Naive thymus-derived CD4-positive, alpha-beta T cell (primary cell): ENCODE measurements at regions not wholly inside any gene's neighbourhood (a gene's known extent, or its start where the extent isn't known, plus 50 kb on each side); places are given as distances from the start of the nearest gene placed in this dataset.

Source experiments
- ATAC-seq: fragments of 150-1000 bp; cut with Tn5 transposase; 2 replicates; pipeline ENCODE4 v1.10.0; 2021; ENCODE audit warnings: mild to moderate bottlenecking, moderate library complexity
- CTCF ChIA-PET: fragments of 350-600 bp; sonication (Branson Sonifier 250); formaldehyde crosslinking; loops from one replicate; lab custom pipeline; 2021; ENCODE audit warnings: antibody characterized with exemption; lab: Charles Lee
- POLR2A ChIA-PET: fragments of 350-600 bp; sonication (Branson Sonifier 250); formaldehyde crosslinking; loops from one replicate; lab custom pipeline; 2021; ENCODE audit warnings: antibody characterized with exemption, inconsistent platforms; lab: Charles Lee
- DNase-seq, 9 donors: peaks; one replicate each; pipeline versions ENCODE4 v3.0.0 to v3.0.0-alpha.2; 2020 to 2022; ENCODE audit warnings: mixed read lengths in 1 of 9
- H3K27ac ChIP-seq: one replicate; pipeline ENCODE4 v1.7.0; 2013; ENCODE audit warnings: mild to moderate bottlenecking, low read depth, low read length, moderate library complexity
- H3K27me3 ChIP-seq, 2 donors: one replicate each; pipeline ENCODE4 v1.7.0; 2013; ENCODE audit warnings: low read length in 2 of 2, mild to moderate bottlenecking in 2 of 2, moderate library complexity in 2 of 2; ENCODE audit not compliant: control insufficient read depth in 2 of 2, insufficient read depth in 2 of 2
- H3K36me3 ChIP-seq, 3 experiments: 1 replicate in 2 of 3; 2 replicates in 1 of 3; pipeline ENCODE4 v1.7.0; 2013; ENCODE audit warnings: low read length in 3 of 3, mild to moderate bottlenecking in 3 of 3, moderate library complexity in 1 of 3; ENCODE audit not compliant: insufficient read depth in 3 of 3, control insufficient read depth in 2 of 3
- H3K4me1 ChIP-seq, 2 donors: one replicate each; pipeline ENCODE4 v1.7.0; 2013; ENCODE audit warnings: low read length in 2 of 2, mild to moderate bottlenecking in 2 of 2, moderate library complexity in 1 of 2; ENCODE audit not compliant: control insufficient read depth in 2 of 2, insufficient read depth in 2 of 2
- H3K4me3 ChIP-seq: 2 replicates; pipeline ENCODE4 v1.7.0; 2013; ENCODE audit warnings: mild to moderate bottlenecking, low read length
- H3K9me3 ChIP-seq, 3 experiments: 1 replicate in 2 of 3; 2 replicates in 1 of 3; pipeline ENCODE4 v1.7.0; 2013; ENCODE audit warnings: low read length in 3 of 3; ENCODE audit not compliant: control insufficient read depth in 2 of 3
- H3K27ac Mint-ChIP-seq, 9 donors: one replicate each; pipeline ENCODE4 v1.8.0; 2020 to 2022; ENCODE audit warnings: mixed read lengths in 9 of 9, mild to moderate bottlenecking in 8 of 9, moderate library complexity in 5 of 9, inconsistent platforms in 2 of 9
- H3K27me3 Mint-ChIP-seq, 5 donors: one replicate each; pipeline ENCODE4 v1.8.0; 2021 to 2022; ENCODE audit warnings: mixed read lengths in 5 of 5, mild to moderate bottlenecking in 1 of 5
- H3K36me3 Mint-ChIP-seq, 5 donors: one replicate each; pipeline ENCODE4 v1.8.0; 2020 to 2022; ENCODE audit warnings: mixed read lengths in 5 of 5, mild to moderate bottlenecking in 3 of 5, inconsistent platforms in 1 of 5
- H3K4me1 Mint-ChIP-seq, 7 donors: one replicate each; pipeline ENCODE4 v1.8.0; 2020 to 2022; ENCODE audit warnings: mixed read lengths in 7 of 7, mild to moderate bottlenecking in 3 of 7, inconsistent platforms in 1 of 7
- H3K4me3 Mint-ChIP-seq, 10 donors: one replicate each; pipeline ENCODE4 v1.8.0; 2020 to 2022; ENCODE audit warnings: mild to moderate bottlenecking in 10 of 10, mixed read lengths in 10 of 10, moderate library complexity in 6 of 10, inconsistent platforms in 2 of 10
- H3K9me3 Mint-ChIP-seq, 11 donors: one replicate each; pipeline ENCODE4 v1.8.0; 2020 to 2022; ENCODE audit warnings: mixed read lengths in 11 of 11, mild to moderate bottlenecking in 4 of 11, inconsistent platforms in 1 of 11, moderate library complexity in 1 of 11
- intact Hi-C, 2 donors: fragments of 100-400 bp; cut with micrococcal nuclease; formaldehyde crosslinking; loops; one replicate each; pipeline ENCODE4 v1.15.1; 2023

GRCh38 chr4:141802333-141802732 is 165.9 kb downstream of the IL15 start:
- Histone ChIP-seq H3K36me3 (no peaks in the 10 kb centered on the region), H3K9me3 (no peaks in the 10 kb centered on the region), H3K4me1 (no peaks in the 10 kb centered on the region), H3K4me3 (no peak overlapping the region), H3K27ac (no peak overlapping the region), H3K27me3 (no peaks in the 10 kb centered on the region)
- POLR2A ChIA-PET, result no interaction called here
- Mint-ChIP-seq H3K4me3 (no peak overlapping the region), H3K27me3 (peaks cover 3 to 15% (median 13%) of the 10 kb centered on the region in 5 donors), H3K9me3 (no peaks in the 10 kb centered on the region), H3K27ac (no peak overlapping the region), H3K36me3 (no peaks in the 10 kb centered on the region), H3K4me1 (no peaks in the 10 kb centered on the region)
- no peak for ATAC-seq
- intact Hi-C loops, result no loop called here
- CTCF ChIA-PET, result no interaction called here
- DNase-seq, result no peak

- intact Hi-C loops, result no loop called here
- Mint-ChIP-seq H3K9me3 (no peaks in the 10 kb centered on the region), H3K27ac (no peak overlapping the region), H3K4me3 (no peak overlapping the region), H3K4me1 (no peaks in the 10 kb centered on the region), H3K27me3 (peaks cover 3 to 14% (median 7%) of the 10 kb centered on the region in 5 donors), H3K36me3 (no peaks in the 10 kb centered on the region)
- no peak overlapping the region for H3K4me3 ChIP-seq
- ChIA-PET CTCF (no interaction called here), POLR2A (no interaction called here)
- no peaks in the 10 kb centered on the region for H3K27me3 ChIP-seq
- no peak overlapping the region for H3K27ac ChIP-seq
- DNase-seq, result no peak
- H3K36me3 ChIP-seq, result no peaks in the 10 kb centered on the region
- ATAC-seq, result no peak
- no peaks in the 10 kb centered on the region for H3K9me3 ChIP-seq
- H3K4me1 ChIP-seq, result no peaks in the 10 kb centered on the region
Observed at GRCh38 chr4:141804836-141805235, 168.5 kb downstream of the IL15 start.

- Mint-ChIP-seq H3K27me3 (peaks cover 0 to 18% (median 3%) of the 10 kb centered on the region in 5 donors), H3K4me3 (no peak overlapping the region), H3K4me1 (no peaks in the 10 kb centered on the region), H3K27ac (no peak overlapping the region), H3K9me3 (no peaks in the 10 kb centered on the region), H3K36me3 (no peaks in the 10 kb centered on the region)
- H3K4me3 ChIP-seq, result no peak overlapping the region
- POLR2A ChIA-PET, result no interaction called here
- intact Hi-C loops, result no loop called here
- no peaks in the 10 kb centered on the region for H3K36me3 ChIP-seq
- H3K9me3 ChIP-seq, result no peaks in the 10 kb centered on the region
- H3K27me3 ChIP-seq, result no peaks in the 10 kb centered on the region
- H3K27ac ChIP-seq, result no peak overlapping the region
- CTCF ChIA-PET, result interaction anchor here (0.6 kb wide), 1 partner anchor 58 kb away, joined by 3 read pairs; no protein-coding TSS in a partner anchor
- DNase-seq, result no peak
- no peak for ATAC-seq
- H3K4me1 ChIP-seq, result no peaks in the 10 kb centered on the region
Observed at GRCh38 chr4:141807103-141807891, 170.9 kb downstream of the IL15 start.

- ATAC-seq (no peak), DNase-seq (no peak)
- no peaks in the 10 kb centered on the region for H3K36me3 ChIP-seq
Observed at GRCh38 chr4:141810038-141810711, 173.8 kb downstream of the IL15 start.

GRCh38 chr4:141810712-141811375 is 174.5 kb downstream of the IL15 start:
- Histone ChIP-seq H3K36me3 (no peaks in the 10 kb centered on the region), H3K27ac (no peak overlapping the region), H3K4me3 (no peak overlapping the region), H3K4me1 (no peaks in the 10 kb centered on the region), H3K9me3 (no peaks in the 10 kb centered on the region), H3K27me3 (no peaks in the 10 kb centered on the region)
- intact Hi-C loops, result loop anchor here in 1 of 2 donors (10.0 kb wide), 1 partner anchor 506 kb away; no protein-coding TSS in a partner anchor
- DNase-seq (no peak), ATAC-seq (no peak)
- CTCF ChIA-PET, result no interaction called here
- Mint-ChIP-seq H3K4me3 (no peak overlapping the region), H3K27ac (no peak overlapping the region), H3K36me3 (no peaks in the 10 kb centered on the region), H3K9me3 (no peaks in the 10 kb centered on the region), H3K27me3 (peaks cover 0 to 18% (median 0%) of the 10 kb centered on the region in 5 donors), H3K4me1 (no peaks in the 10 kb centered on the region)
- POLR2A ChIA-PET, result no interaction called here

More at GRCh38 chr4:141810038-141810711, 173.8 kb downstream of the IL15 start:
- Histone ChIP-seq H3K4me1 (no peaks in the 10 kb centered on the region), H3K27me3 (no peaks in the 10 kb centered on the region), H3K4me3 (no peak overlapping the region), H3K27ac (no peak overlapping the region), H3K9me3 (no peaks in the 10 kb centered on the region)
- Mint-ChIP-seq H3K27me3 (peaks cover 0 to 18% (median 0%) of the 10 kb centered on the region in 5 donors), H3K4me3 (no peak overlapping the region), H3K27ac (no peak overlapping the region), H3K4me1 (no peaks in the 10 kb centered on the region), H3K9me3 (no peaks in the 10 kb centered on the region), H3K36me3 (no peaks in the 10 kb centered on the region)
- ChIA-PET CTCF (no interaction called here), POLR2A (no interaction called here)
- intact Hi-C loops, result loop anchor here in 1 of 2 donors (10.0 kb wide), 1 partner anchor 505 kb away; no protein-coding TSS in a partner anchor

GRCh38 chr4:141812158-141812557 is 175.8 kb downstream of the IL15 start:
- no peaks in the 10 kb centered on the region for H3K36me3 Mint-ChIP-seq
- no peak overlapping the region for H3K4me3 ChIP-seq

More at GRCh38 chr4:141812158-141812557, 175.8 kb downstream of the IL15 start:
- Mint-ChIP-seq H3K27me3 (peaks cover 2 to 24% (median 7%) of the 10 kb centered on the region in 5 donors), H3K4me1 (peaks cover 0 to 1% (median 0%) of the 10 kb centered on the region in 7 donors), H3K9me3 (peaks cover 0 to 3% (median 0%) of the 10 kb centered on the region in 11 donors), H3K27ac (no peak overlapping the region), H3K4me3 (no peak overlapping the region)
- ChIA-PET CTCF (no interaction called here), POLR2A (no interaction called here)
- no peaks in the 10 kb centered on the region for H3K27me3 ChIP-seq
- no peak for DNase-seq
- H3K9me3 ChIP-seq, result no peaks in the 10 kb centered on the region
- no peaks in the 10 kb centered on the region for H3K4me1 ChIP-seq
- H3K27ac ChIP-seq, result no peak overlapping the region
- no peak for ATAC-seq
- H3K36me3 ChIP-seq, result no peaks in the 10 kb centered on the region
- intact Hi-C loops, result loop anchor here in 1 of 2 donors (10.0 kb wide), 1 partner anchor 507 kb away; no protein-coding TSS in a partner anchor
